ENCODE measurements at regions not wholly inside any gene's neighbourhood (a gene's known extent, or its start where the extent isn't known, plus 50 kb on each side); places are given as distances from the start of the nearest gene placed in this dataset.

DNA sequence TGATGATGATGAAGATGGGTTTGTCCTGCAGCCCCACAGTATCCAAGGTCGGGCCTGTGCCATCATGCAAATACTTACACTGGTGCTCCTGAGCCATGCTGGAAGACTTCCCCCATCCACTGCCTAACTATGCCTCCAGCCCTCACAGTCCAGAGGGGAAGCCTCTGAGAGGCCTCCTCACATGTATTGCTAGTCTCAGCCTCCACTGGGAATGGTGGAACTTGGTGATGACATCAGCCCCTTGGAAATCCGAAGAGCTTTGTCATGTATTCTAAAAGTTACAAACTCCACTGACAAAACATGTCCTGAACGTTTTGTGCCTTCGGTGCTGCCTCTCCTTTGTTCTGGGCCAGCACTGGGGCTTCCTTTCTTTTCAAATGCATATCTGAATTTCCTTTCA lies 61.1 kb upstream of the DMRTB1 start:
- no peak for TF ChIP-seq POLR2A (IDR thresholded peaks at IDR 0.05)
- TF ChIP-seq, protein P1, sequence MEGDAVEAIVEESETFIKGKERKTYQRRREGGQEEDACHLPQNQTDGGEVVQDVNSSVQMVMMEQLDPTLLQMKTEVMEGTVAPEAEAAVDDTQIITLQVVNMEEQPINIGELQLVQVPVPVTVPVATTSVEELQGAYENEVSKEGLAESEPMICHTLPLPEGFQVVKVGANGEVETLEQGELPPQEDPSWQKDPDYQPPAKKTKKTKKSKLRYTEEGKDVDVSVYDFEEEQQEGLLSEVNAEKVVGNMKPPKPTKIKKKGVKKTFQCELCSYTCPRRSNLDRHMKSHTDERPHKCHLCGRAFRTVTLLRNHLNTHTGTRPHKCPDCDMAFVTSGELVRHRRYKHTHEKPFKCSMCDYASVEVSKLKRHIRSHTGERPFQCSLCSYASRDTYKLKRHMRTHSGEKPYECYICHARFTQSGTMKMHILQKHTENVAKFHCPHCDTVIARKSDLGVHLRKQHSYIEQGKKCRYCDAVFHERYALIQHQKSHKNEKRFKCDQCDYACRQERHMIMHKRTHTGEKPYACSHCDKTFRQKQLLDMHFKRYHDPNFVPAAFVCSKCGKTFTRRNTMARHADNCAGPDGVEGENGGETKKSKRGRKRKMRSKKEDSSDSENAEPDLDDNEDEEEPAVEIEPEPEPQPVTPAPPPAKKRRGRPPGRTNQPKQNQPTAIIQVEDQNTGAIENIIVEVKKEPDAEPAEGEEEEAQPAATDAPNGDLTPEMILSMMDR (IDR thresholded peaks at IDR 0.05), result no peak
- no peak for TF ChIP-seq POLR2AphosphoS5 (IDR thresholded peaks at IDR 0.05)
